ENCODE measurements at regions not wholly inside any gene's neighbourhood (a gene's known extent, or its start where the extent isn't known, plus 50 kb on each side); places are given as distances from the start of the nearest gene placed in this dataset.

DNA sequence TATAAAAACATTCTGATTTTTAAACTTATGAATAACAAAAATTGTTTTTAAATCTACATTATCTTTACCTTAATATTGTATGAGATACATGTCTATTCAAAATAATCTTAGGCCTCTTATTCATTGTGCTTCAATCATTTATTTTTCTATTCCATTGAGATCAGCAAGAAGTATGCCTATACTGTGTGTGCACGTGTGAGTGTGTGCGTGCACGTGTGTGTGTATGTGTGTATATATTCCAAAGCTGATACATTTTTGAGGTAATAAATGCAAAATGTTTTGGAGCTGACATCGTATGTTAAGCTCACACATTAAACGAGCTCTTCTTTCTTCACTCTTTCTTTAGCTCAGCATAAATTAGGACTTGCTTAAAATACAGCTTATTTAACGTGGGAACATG lies 1701.2 kb upstream of the PCDH10 start:
- TF ChIP-seq ZNF37A (tag by site-specific recombination; IDR thresholded peaks at IDR 0.05): no peak
- no peak for TF ChIP-seq ZNF157 (tag by site-specific recombination; IDR thresholded peaks at IDR 0.05)
- TF ChIP-seq REST (tag by site-specific recombination; IDR thresholded peaks at IDR 0.05): no peak
- TF ChIP-seq, protein P1, sequence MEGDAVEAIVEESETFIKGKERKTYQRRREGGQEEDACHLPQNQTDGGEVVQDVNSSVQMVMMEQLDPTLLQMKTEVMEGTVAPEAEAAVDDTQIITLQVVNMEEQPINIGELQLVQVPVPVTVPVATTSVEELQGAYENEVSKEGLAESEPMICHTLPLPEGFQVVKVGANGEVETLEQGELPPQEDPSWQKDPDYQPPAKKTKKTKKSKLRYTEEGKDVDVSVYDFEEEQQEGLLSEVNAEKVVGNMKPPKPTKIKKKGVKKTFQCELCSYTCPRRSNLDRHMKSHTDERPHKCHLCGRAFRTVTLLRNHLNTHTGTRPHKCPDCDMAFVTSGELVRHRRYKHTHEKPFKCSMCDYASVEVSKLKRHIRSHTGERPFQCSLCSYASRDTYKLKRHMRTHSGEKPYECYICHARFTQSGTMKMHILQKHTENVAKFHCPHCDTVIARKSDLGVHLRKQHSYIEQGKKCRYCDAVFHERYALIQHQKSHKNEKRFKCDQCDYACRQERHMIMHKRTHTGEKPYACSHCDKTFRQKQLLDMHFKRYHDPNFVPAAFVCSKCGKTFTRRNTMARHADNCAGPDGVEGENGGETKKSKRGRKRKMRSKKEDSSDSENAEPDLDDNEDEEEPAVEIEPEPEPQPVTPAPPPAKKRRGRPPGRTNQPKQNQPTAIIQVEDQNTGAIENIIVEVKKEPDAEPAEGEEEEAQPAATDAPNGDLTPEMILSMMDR (tag by site-specific recombination; IDR thresholded peaks at IDR 0.05): no peak
- no peak for TF ChIP-seq ZNF791 (tag by site-specific recombination; IDR thresholded peaks at IDR 0.05)
- no peak for TF ChIP-seq ZNF239 (tag by site-specific recombination; IDR thresholded peaks at IDR 0.05)
- TF ChIP-seq ZSCAN4 (tag by site-specific recombination; IDR thresholded peaks at IDR 0.05): no peak
- TF ChIP-seq MYNN (tag by site-specific recombination; IDR thresholded peaks at IDR 0.05; ENCODE audit: borderline replicate concordance): no peak
- TF ChIP-seq, protein P2, sequence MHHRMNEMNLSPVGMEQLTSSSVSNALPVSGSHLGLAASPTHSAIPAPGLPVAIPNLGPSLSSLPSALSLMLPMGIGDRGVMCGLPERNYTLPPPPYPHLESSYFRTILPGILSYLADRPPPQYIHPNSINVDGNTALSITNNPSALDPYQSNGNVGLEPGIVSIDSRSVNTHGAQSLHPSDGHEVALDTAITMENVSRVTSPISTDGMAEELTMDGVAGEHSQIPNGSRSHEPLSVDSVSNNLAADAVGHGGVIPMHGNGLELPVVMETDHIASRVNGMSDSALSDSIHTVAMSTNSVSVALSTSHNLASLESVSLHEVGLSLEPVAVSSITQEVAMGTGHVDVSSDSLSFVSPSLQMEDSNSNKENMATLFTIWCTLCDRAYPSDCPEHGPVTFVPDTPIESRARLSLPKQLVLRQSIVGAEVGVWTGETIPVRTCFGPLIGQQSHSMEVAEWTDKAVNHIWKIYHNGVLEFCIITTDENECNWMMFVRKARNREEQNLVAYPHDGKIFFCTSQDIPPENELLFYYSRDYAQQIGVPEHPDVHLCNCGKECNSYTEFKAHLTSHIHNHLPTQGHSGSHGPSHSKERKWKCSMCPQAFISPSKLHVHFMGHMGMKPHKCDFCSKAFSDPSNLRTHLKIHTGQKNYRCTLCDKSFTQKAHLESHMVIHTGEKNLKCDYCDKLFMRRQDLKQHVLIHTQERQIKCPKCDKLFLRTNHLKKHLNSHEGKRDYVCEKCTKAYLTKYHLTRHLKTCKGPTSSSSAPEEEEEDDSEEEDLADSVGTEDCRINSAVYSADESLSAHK (tag by site-specific recombination; IDR thresholded peaks at IDR 0.05): no peak
- no peak for TF ChIP-seq ZNF768 (tag by site-specific recombination; IDR thresholded peaks at IDR 0.05)
- TF ChIP-seq SP3 (tag by site-specific recombination; IDR thresholded peaks at IDR 0.05): no peak
- TF ChIP-seq ZNF654 (tag by site-specific recombination; IDR thresholded peaks at IDR 0.05; ENCODE audit: low read depth): no peak
- no peak for TF ChIP-seq ZBTB1 (tag by site-specific recombination; IDR thresholded peaks at IDR 0.05)

Measured in HEK293 (cell line).